ENCODE measurements at regions not wholly inside any gene's neighbourhood (a gene's known extent, or its start where the extent isn't known, plus 50 kb on each side); places are given as distances from the start of the nearest gene placed in this dataset.

- TF ChIP-seq POLR2A (IDR thresholded peaks at IDR 0.05; ENCODE audit: low read depth, low read length): no peak
- TF ChIP-seq MYC (IDR thresholded peaks at IDR 0.05; ENCODE audit: low read depth, low read length): no peak
- Histone ChIP-seq H3K9ac (replicated peaks; ENCODE audit: extremely low read depth, insufficient read depth, low read length) (no peak overlapping the region), H3K27ac (ENCODE audit: insufficient read depth, low read depth, low read length) (no peak overlapping the region), H3K4me1 (ENCODE audit: control insufficient read depth, extremely low read depth, insufficient read depth, low read length) (no peaks in the 10 kb centered on the region), H3K79me2 (ENCODE audit: control insufficient read depth, insufficient read depth, low read length) (no peaks in the 10 kb centered on the region), H3K9me3 (replicated peaks; ENCODE audit: control insufficient read depth, insufficient read depth, low read length) (no peaks in the 10 kb centered on the region), H3K4me2 (ENCODE audit: insufficient read depth, low read length) (no peak overlapping the region), H3K4me3 (replicated peaks in 1 of 3; ENCODE audit: insufficient read depth in 1 of 3, low read depth in 1 of 3, low read length in 3 of 3) (no peak overlapping the region), H2AFZ (ENCODE audit: low read depth, low read length) (no peak overlapping the region), H4K20me1 (replicated peaks; ENCODE audit: control insufficient read depth, extremely low read depth, insufficient read depth, low read length) (no peaks in the 10 kb centered on the region), H3K9me1 (replicated peaks; ENCODE audit: control insufficient read depth, extremely low read depth, insufficient read depth, low read length) (peaks cover 2% of the 10 kb centered on the region), H3K27me3 (ENCODE audit: control insufficient read depth in 2 of 2, insufficient read depth in 2 of 2, low read length in 2 of 2) (peaks cover 2 to 7% of the 10 kb centered on the region in 2 experiments), H3K36me3 (ENCODE audit: control insufficient read depth in 2 of 2, extremely low read depth in 1 of 2, insufficient read depth in 2 of 2, low read length in 2 of 2) (no peaks in the 10 kb centered on the region)
- POLR2A ChIA-PET: no interaction called here
- CTCF ChIA-PET: no interaction called here
- dilution Hi-C loops (cut with MboI; ENCODE audit: extremely low pct_ligation_motif_present, low sequenced_read_pairs): no loop called here
- no peak for DNase-seq (ENCODE audit: low read depth, low spot score)
- no TSS peak for BruUV-seq (replicated peaks)
- no peak for FAIRE-seq
- intact Hi-C loops (cut with micrococcal nuclease): no loop called here
Observed at GRCh38 chr3:15872807-15873206, 75.0 kb upstream of the ANKRD28 start.

- H3K9me3 ChIP-seq (replicated peaks; ENCODE audit: control insufficient read depth, insufficient read depth, low read length): no peaks in the 10 kb centered on the region
- no TSS peak for BruUV-seq (replicated peaks)
- H3K27me3 ChIP-seq (ENCODE audit: control insufficient read depth in 2 of 2, insufficient read depth in 2 of 2, low read length in 2 of 2): peaks cover 2 to 7% of the 10 kb centered on the region in 2 experiments
- dilution Hi-C loops (cut with MboI; ENCODE audit: extremely low pct_ligation_motif_present, low sequenced_read_pairs) (no loop called here), intact Hi-C loops (cut with micrococcal nuclease) (no loop called here)
- H3K4me2 ChIP-seq (ENCODE audit: insufficient read depth, low read length): no peak overlapping the region
- H4K20me1 ChIP-seq (replicated peaks; ENCODE audit: control insufficient read depth, extremely low read depth, insufficient read depth, low read length): no peaks in the 10 kb centered on the region
- no peaks in the 10 kb centered on the region for H3K79me2 ChIP-seq (ENCODE audit: control insufficient read depth, insufficient read depth, low read length)
- H2AFZ ChIP-seq (ENCODE audit: low read depth, low read length): no peak overlapping the region
- ChIA-PET CTCF (no interaction called here), POLR2A (no interaction called here)
- no peak overlapping the region for H3K4me3 ChIP-seq (replicated peaks in 1 of 3; ENCODE audit: insufficient read depth in 1 of 3, low read depth in 1 of 3, low read length in 3 of 3)
- no peak overlapping the region for H3K27ac ChIP-seq (ENCODE audit: insufficient read depth, low read depth, low read length)
- peaks cover 2% of the 10 kb centered on the region for H3K9me1 ChIP-seq (replicated peaks; ENCODE audit: control insufficient read depth, extremely low read depth, insufficient read depth, low read length)
- H3K4me1 ChIP-seq (ENCODE audit: control insufficient read depth, extremely low read depth, insufficient read depth, low read length): no peaks in the 10 kb centered on the region
- no peak for FAIRE-seq
- TF ChIP-seq FOS (IDR thresholded peaks at IDR 0.05; ENCODE audit: borderline replicate concordance, insufficient read depth, low read length): no peak
- no peak for TF ChIP-seq POLR2A (IDR thresholded peaks at IDR 0.05; ENCODE audit: low read depth, low read length)
- no peak for TF ChIP-seq MYC (IDR thresholded peaks at IDR 0.05; ENCODE audit: low read depth, low read length)
- TF ChIP-seq EZH2 (IDR thresholded peaks at IDR 0.05; ENCODE audit: borderline replicate concordance, low read depth, low read length, severe bottlenecking): no peak
- TF ChIP-seq CTCF (IDR thresholded peaks at IDR 0.05; ENCODE audit: extremely low read depth in 1 of 2, insufficient read depth in 1 of 2, low read depth in 1 of 2, low read length in 2 of 2): no peak
- no peak for TF ChIP-seq JUN (IDR thresholded peaks at IDR 0.05; ENCODE audit: borderline replicate concordance, insufficient read depth, insufficient read length, low read depth)
- TF ChIP-seq POLR2AphosphoS5 (IDR thresholded peaks at IDR 0.05; ENCODE audit: insufficient read depth, low read depth, low read length): no peak
- no peak for TF ChIP-seq MAX (IDR thresholded peaks at IDR 0.05; ENCODE audit: insufficient read depth, insufficient read length)
- TF ChIP-seq GATA2 (IDR thresholded peaks at IDR 0.05; ENCODE audit: insufficient read depth, insufficient read length, low read depth, low read length): no peak
- H3K36me3 ChIP-seq (ENCODE audit: control insufficient read depth in 2 of 2, extremely low read depth in 1 of 2, insufficient read depth in 2 of 2, low read length in 2 of 2): no peaks in the 10 kb centered on the region
- DNase-seq (ENCODE audit: low read depth, low spot score): no peak
- H3K9ac ChIP-seq (replicated peaks; ENCODE audit: extremely low read depth, insufficient read depth, low read length): no peak overlapping the region
Observed at GRCh38 chr3:15873415-15873814, 75.6 kb upstream of the ANKRD28 start.

Data from endothelial cell of umbilical vein (primary cell).